ENCODE measurements at regions not wholly inside any gene's neighbourhood (a gene's known extent, or its start where the extent isn't known, plus 50 kb on each side); places are given as distances from the start of the nearest gene placed in this dataset.

DNA sequence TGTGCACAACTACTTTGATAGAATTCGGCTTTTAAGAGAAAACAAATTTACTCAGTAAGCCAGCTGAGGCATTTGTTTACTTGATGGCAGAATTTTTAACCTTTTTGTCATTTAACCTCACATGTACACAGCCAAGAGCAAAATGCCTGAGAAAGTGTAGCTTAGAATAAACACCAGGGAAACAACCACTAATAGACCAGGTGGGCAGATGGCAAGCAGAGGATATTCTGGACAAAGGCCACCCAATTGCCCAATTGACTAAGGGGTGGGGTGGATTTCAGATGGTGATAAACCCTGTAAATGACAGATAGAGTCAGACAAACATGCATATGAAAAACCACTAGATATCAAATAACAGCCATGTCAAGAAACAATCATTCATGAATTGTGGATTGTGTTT is 190.7 kb upstream of the FBXL4 start:
- DNase-seq = no peak

DNA sequence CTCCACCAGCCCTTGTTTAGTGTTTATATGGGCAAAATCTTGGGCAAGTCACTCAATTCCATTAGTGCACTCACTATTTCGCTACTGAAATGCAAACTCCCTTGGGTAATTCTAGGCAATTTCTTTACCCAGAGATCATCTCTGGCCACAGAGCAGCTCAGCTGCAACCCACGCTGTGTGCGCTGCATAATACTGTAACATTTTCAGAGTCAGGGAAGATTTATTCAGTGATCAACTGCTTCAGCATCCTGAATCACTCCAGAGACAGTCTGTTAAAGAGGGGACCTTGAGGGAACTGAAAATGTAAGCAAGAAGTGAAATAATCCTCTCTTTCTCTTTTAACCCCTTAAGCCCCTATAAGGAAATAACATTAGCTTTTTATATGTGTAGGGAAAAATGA is 189.6 kb upstream of the FBXL4 start:
- DNase-seq = no peak

DNA sequence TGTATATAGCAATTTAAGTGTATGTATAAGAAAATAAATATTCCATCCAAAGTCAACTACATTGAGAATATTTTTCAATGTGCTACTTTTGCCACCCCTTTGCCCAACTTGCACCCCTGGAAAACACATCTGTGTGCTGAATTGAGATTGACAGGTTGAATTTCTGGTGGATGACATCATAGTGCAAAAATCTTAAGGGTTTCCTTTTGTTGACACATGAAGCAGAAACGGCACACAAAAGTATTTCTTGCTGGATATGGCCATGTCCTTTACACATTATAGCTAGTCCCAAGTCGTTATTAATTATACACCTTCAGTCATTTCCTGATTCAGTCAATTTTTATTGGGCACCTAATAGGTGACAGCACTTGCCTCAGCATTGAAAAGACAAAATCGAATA is 188.7 kb upstream of the FBXL4 start:
- DNase-seq = no peak

DNA sequence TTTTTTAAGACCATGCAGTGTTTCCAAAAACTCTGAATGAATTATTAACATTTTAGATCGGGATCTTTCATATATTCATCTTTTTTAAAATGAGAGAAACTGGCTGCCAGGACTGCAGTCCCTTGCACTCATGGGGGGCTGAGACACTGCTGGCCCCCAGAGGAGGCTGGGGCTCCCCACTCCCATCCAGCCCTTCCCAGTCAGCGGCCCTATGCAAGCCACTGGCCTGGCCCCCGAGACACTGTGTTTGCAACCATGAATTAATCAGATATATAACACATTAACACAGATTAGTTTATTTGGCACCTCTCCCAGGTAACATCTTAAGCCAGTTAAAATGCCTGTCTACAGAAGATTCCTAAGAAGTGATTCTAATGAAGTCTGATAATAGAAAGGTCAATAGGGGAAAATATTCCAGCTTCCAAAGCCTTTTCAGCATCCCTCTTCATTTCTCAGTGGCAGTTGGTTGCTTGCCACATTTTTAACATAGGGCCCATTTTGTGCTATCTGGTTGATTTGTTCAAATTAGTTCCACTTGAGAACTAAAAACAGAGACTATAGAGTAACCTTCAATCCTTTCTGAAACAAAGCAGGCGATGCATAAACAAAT is 184.4 kb upstream of the FBXL4 start:
- no peak for DNase-seq

DNA sequence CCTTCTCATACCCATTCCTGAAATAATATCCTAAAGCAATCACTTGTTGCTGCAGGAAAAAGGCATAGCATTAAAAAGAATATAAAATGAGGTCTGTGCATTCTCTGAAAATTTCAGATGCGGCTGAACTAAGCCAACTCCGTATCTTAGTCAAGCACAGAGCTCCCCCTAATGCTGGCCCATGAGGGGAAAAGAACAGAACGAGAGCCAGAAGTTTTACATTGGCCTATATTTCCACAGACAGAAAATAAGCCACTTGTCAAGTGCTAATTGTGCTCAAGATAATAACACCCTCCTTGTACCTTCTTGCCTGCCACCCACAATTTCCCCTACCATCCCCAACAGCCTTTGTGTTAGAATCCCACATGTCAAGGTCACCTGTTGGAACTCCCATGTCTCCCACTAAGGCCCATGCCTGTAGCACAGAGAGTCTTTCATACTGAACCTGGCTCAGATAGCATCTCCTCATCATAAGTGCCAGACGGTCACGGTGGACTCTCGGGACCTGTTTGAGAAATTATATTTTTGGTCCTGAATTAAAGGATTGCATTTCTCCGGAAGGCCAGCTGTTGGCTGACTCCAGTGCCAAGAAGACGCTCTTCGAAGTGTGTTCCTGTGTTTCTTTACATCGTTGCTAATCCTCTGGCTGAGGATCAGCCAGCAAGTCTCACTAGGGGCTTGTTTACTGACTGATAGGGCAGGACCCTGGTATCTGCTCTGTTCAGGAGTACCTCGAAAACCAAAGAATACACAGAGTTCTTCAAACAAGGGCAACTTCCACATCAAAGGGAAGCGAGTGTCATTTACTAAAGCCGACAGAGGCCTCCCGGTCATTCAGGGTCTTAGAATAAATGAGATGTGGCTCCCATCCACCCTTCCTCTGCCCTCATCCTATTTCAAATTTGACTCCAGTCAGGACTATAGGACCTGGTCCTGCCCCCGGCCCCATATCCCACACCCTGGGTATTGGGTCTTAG is 183.4 kb upstream of the FBXL4 start:
- no peak for DNase-seq

DNA sequence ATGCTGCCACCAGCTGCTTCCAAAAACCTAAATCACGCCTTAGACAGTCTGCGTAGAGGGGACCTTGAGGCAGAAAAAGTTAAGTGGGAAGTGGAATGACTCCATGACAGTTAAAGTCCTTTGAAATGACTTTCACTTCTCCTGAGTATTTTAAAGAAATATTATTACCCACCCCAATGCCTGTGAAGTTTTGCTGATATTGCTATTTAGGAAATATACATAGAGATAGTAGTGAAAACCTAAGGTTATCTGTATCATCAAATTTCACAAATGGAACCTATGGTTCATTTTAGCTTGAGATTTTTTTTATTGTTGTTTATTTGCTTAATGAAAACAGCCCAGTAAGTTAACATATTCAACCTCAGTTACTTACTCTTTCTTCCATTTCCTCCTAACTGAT is 182.1 kb upstream of the FBXL4 start:
- no peak for DNase-seq

DNA sequence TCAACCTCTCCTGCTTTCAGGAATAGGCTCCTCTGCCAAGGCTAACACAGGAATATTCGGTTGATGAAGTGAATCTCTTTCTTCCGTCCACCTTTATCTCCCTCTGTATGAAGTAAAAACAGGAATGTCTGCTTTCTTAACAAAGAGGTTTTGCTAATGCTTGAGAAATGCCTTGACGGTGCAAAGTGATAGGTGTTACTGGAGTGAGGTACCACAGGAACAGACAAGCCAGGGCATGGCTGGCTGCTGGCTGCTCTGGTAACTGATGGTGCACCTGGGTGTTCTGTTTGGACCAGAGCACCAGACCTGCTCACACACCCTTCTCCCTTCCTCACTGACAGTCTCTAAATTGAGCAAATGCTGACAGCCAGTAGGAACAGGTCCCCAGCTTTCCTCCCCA is 174.0 kb upstream of the FBXL4 start:
- DNase-seq = no peak

DNA sequence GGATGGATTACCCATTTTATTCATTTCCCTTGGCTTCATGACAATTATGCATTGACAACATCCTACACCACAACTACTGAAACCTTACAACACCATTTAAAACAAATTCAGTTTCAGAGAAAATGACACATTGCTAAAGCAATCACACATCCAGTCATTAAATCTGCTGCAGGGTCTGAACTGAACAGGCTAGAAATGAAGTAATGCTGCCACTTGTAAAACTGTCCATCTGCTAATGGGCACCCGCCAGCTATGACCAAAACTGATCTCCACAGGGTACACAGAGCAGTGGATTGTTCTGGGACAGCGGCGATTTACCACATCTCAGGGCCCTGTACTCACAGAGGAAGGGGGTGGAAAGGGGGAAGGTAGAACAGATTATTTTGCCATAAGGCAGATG is 172.9 kb upstream of the FBXL4 start:
- DNase-seq = no peak

DNA sequence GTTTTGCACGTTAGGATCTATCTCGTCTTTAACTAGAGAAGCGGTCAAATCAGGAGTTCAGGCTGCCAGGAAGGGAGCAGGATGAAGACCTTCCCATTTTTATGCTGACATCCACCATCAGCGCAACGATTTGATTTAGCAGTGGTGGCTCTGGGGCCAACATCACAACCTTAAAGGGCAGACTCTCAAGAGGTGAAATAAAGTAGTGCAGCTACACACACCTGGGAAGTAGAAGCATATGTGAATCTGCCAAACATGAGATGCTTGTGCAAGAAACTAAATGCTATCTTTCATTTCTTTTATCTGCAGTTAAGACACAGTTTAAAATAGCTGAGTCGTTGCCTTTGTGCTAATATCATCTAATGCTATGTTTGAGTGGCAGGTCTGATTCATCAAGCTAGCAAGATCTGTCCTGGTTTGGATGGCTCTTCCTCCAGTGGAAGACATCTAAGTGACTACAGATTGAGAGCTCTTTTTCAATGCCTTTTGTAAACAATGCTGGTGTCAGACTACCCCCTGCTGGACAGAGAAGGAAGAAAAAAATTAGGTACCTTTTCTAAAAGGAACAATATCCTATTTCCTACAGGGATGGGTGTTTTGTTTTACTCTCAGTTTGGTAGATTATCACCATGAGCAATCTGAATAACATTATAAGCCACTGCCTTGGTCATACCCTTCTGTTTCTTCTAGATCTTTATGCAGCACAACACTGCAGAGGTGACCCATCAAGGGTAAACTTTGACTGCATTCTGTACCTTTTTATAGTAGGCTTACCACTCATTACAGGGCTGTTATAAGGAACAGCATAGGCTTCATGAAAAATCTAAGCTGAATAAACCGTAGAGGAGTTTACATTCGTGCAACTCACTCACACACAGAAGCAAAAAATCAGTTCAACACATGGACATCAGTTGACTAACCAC is 171.6 kb upstream of the FBXL4 start:
- DNase-seq = peak; percentile 4 to 17

DNA sequence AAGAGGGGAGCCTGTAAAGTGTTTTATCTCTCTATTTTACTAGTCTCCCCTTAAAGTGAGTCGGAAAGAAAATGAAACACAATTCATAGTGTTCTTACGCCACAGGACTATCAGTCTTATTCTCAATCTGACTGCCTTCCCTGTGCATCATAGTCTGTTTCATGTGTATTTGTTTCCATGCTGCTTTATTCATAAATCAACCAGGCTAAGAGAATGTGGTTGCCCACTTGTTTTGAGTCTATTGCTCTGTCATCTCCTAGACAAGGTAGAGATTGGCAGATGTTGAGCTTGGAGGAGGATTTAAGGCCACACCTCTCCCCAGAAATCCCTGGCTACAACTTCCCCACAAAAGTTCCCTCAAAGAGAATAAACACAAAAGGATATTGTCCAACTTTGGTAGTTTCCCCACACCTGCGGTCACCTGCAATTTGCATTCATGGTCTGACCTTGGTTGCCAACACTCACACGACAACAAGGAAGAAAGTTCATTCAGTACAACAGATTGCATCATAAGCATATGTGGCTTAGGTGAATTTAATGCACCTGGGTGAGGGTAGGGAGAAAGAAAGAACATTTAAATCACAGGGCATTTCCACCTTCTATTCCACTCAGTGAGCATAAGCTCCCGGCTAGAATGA is 167.1 kb upstream of the FBXL4 start:
- DNase-seq = no peak

DNA sequence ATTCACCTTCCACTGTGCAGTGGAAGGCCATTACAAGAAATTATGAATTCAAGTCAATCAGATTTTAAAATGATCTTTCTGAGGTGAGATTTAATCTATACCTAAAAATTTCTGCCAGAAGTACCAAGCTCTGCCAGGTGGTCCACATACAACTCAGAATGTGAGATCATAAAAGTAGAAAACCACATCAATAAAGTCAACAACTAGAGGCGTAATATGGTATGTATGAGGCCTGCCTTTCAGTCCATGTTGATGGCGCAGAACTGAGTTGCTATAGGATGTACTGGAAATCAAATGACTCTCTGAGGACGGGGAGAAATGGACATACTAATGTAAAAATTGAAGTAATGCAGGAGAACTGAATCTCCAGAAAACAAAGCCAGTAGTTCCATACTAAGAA is 163.8 kb upstream of the FBXL4 start:
- DNase-seq = no peak

DNA sequence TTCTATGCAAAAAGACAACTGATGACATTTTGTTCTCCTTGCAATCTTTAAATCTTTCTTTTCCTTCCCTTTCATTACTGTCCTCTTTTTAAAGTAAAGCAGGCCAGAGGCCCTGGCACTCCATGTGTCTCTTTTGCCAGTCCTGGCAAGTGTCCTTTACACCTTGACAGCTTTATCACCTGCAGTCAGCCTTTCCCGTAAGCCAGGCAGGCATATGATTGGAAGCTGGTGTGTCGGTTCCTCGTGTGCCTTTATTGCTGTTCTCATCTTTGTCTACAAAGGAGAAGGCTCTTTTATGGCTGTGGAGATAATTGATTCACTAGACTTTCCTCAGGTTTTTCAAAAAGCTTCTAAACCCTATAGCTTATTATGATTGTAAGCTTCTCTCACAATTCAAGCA is 162.3 kb upstream of the FBXL4 start:
- no peak for DNase-seq

DNA sequence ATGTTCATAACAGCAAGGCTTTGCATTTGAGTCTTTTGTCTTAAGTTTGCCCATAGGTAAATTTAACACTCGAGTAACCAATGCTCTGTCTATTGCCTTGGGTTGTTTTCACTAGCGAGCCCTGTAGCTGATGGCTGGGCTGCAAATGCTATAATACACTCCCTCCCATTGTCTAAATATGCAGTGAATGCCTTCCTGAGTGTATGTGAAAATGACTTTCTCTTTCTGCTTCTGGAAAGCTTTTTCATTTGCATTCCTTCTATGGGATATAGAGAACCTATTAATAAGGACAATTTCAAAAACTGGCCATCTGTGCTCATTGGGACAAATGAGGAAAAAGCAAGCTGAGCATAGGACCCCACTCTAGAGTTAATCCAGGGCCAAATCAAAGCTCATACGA is 156.5 kb upstream of the FBXL4 start:
- DNase-seq = no peak

DNA sequence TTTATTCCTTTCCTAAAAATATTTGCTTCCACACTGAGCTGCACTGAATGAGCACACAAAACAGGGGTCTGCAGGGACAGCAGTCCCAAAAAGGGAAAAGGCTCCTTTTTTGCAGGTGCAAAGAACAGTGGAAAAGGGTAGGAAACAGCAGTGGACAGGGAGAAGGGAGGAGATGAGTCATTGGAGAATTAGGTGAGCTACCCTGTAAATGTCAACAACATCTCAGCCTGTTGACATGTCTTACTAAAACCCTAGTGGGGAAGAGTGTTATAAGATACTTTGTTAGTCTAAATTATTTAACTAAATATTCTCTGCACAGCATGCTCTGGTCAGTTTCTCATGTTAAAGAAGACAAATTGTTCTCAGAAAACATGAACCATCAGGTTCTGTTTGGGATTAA is 151.5 kb upstream of the FBXL4 start:
- no peak for DNase-seq

DNA sequence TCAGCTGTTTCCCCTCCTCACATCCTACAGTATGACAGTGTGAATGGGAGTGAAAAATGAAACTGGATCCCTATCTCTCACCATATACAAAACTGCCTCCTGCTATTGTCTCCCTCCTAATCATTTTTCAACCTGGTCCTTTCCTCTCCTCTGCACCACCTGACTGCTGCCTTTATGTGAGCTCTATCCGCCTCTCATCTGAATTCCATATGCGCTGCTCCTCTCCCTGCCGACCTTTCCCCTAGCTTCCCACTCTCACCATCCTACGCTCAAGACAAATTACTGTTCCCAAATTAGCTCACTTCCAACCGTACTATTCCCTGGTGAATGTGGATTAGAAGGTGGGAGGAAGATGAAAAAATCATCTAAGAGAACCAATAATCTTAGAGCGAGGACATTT is 148.4 kb upstream of the FBXL4 start:
- DNase-seq = no peak

DNA sequence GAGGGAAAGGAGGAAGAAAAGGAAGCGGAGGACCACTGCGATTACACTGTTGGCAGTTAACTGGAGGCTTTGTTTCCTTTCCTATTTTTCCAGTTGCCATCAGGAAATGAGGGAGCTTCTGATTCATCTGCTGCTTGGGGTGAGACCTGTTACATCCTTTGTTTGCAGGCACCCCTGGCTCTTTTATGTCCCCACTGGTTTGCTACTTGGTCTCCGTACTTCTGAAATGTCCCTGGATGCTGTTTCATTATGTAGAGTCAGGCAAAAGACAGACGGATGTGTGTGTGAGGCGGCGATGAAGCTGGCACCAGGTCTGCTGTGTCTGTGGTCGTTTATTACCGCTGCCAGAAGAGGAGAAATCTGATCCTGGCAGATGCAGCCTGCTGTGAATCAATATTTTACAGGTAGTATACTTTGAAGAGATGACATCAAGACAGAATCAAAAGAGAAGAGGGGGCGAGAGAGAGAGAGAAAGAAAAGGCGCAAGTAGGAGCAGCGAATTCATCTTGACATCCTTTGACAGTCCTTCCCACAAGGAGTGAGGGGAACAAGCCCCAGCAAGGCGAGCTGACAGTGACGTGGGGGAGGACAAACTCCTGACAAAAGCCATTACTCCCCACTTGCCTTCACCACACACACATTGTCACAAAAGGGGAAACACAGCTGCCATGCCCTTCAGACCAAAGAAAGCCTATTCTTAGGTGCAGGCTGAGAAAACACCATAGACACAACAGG is 145.9 kb upstream of the FBXL4 start:
- DNase-seq = no peak

DNA sequence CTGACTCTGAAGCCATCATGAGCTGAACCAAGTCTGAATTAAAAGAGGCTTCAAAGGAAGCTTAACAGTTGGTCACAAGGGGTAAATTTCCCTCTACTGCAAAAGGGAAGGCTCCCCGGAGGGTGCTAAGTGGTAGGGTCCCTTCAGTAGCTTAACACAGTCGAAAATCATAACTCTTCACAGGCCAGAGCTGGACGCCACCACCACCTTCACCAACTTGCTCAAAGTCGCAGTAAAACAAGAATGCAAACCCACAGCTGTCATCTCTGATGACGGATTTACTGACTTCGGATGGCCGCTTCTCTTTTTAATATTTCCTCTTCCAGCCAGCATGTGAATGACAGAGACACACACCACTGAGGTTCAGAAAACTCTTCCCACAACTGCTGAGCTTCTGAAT is 144.7 kb upstream of the FBXL4 start:
- no peak for DNase-seq

DNA sequence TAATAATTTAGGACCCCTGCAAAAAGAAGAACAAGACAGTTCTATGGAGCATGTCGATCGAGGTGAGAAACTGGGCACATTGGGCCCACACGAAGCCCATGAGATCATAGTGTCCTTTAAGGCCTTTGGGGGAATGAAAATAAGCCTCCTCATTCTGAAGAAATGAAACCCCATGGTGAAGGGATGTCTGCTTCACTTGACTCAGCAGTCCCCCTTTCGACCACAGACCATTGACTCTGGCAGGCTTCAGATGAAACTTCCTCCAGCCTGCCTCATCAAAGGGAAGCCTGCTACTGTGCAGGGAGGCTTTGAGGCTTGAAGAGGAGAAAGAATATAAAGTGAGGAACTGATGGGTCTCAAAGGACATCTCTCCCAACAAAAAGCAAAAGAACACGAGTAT is 144.2 kb upstream of the FBXL4 start:
- no peak for DNase-seq

DNA sequence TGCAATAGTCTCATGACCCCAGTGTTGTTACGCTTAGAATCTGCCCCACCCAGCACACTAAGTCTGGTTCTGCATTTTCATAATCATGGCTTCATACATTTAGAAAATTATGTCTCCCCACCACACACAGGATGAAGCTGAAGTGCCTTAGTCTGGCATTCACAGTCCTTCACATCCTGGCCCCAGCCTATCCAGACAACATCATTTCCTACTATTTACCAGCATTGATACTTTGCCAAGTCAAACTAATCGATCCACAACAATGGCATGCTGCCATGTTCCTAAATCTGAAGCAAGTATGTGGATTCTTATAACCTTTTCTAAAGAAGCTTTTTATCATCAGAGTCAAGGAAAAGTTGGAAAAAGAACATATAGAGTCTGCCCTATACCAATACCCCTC is 132.4 kb upstream of the FBXL4 start:
- DNase-seq = no peak

DNA sequence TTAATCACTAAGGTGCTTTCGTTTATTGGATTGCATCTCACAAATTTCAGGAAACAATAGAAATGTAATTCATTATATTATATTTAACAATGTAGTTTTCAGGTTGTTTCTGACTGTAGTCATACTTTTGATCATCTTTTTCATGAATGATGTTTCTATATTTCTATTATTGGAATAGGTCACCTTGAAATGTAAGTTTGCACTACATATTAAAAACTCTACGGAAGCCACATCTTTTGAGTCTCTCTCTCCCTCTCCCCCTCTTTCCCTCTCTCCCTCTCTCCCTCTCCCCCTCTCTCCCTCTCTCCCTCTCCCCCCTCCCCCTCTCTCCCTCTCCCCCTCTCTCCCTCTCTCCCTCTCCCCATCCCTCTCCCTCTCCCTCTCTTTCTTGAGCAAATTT is 131.3 kb upstream of the FBXL4 start:
- no peak for DNase-seq

DNA sequence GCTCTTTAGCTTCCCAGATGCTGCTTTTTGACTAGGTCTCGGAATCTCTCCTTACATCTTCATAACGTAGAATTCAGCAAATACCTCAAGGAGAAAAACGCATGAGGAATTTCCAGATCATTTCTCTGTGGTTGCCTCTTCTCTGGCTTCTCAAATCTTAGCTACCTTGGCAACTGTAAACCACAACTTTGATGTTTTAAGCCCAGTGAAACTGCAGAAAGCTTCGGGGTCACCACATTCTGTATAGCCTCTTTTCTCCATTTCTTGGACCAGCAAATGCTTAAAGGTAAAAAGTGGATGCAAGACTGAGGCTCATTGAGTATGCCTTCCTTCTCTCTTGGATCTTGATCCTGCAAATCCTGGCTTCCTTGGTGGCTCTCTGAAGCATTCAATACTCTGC is 125.5 kb upstream of the FBXL4 start:
- no peak for DNase-seq

DNA sequence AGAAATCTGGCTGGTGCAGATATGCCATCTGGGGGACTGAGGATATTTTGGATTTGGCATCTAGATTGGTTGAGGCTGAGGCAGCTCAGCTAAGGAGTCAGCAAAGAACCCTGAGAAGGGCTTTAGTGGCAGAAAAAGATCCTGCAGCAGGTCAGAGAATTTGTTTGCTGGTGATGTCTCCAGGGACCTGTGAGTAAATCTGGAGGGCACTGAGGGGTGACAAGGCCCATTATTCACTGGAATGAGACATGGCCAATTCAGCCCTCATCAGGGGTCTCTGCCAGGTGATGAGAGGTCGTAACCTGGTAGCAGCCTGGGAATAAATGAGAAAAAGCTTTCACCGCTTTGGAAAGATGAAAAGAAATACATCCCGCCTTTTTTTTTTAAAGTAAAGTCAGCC is 118.3 kb upstream of the FBXL4 start:
- no peak for DNase-seq
